ENCODE measurements at regions not wholly inside any gene's neighbourhood (a gene's known extent, or its start where the extent isn't known, plus 50 kb on each side); places are given as distances from the start of the nearest gene placed in this dataset.

- no peak for TF ChIP-seq REST (IDR thresholded peaks at IDR 0.05; ENCODE audit: unreplicated experiment)
- TF ChIP-seq CTCF (conservative IDR thresholded peaks at IDR 0.05; ENCODE audit: low read depth in 2 of 2): no peak
- no peak for TF ChIP-seq POLR2AphosphoS5 (IDR thresholded peaks at IDR 0.05; ENCODE audit: low read depth)
- TF ChIP-seq EZH2 (IDR thresholded peaks at IDR 0.05; ENCODE audit: low read depth, unreplicated experiment): no peak
- no peak for TF ChIP-seq ZNF114 (CRISPR knock-in tag; IDR thresholded peaks at IDR 0.05)
These were observed 188.6 kb downstream of the SNX18 start for GRCh38 chr5:54705994-54706653.

All from GM23338 (cell line).